ENCODE measurements at regions not wholly inside any gene's neighbourhood (a gene's known extent, or its start where the extent isn't known, plus 50 kb on each side); places are given as distances from the start of the nearest gene placed in this dataset.

GRCh38 chr10:78394047-78394446, 360.4 kb downstream of the RPS24 start:
- no peaks in the 10 kb centered on the region for H3K36me3 Mint-ChIP-seq (ENCODE audit: unreplicated experiment)
- no peaks in the 10 kb centered on the region for H3K4me1 Mint-ChIP-seq (ENCODE audit: unreplicated experiment)
- H3K27me3 Mint-ChIP-seq (ENCODE audit: unreplicated experiment) = peaks cover 48% of the 10 kb centered on the region
- DNase-seq (ENCODE audit: extremely low spot score, unreplicated experiment) = no peak
- no peak overlapping the region for H3K4me3 Mint-ChIP-seq (ENCODE audit: unreplicated experiment)
- TF ChIP-seq, protein P1, sequence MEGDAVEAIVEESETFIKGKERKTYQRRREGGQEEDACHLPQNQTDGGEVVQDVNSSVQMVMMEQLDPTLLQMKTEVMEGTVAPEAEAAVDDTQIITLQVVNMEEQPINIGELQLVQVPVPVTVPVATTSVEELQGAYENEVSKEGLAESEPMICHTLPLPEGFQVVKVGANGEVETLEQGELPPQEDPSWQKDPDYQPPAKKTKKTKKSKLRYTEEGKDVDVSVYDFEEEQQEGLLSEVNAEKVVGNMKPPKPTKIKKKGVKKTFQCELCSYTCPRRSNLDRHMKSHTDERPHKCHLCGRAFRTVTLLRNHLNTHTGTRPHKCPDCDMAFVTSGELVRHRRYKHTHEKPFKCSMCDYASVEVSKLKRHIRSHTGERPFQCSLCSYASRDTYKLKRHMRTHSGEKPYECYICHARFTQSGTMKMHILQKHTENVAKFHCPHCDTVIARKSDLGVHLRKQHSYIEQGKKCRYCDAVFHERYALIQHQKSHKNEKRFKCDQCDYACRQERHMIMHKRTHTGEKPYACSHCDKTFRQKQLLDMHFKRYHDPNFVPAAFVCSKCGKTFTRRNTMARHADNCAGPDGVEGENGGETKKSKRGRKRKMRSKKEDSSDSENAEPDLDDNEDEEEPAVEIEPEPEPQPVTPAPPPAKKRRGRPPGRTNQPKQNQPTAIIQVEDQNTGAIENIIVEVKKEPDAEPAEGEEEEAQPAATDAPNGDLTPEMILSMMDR (IDR thresholded peaks at IDR 0.05) = no peak
- no peak overlapping the region for H3K27ac Mint-ChIP-seq (ENCODE audit: unreplicated experiment)
- no peaks in the 10 kb centered on the region for H3K9me3 Mint-ChIP-seq (ENCODE audit: unreplicated experiment)

- Mint-ChIP-seq H3K9me3 (ENCODE audit: unreplicated experiment) (no peaks in the 10 kb centered on the region), H3K36me3 (ENCODE audit: unreplicated experiment) (no peaks in the 10 kb centered on the region), H3K27me3 (ENCODE audit: unreplicated experiment) (peaks cover 43% of the 10 kb centered on the region), H3K27ac (ENCODE audit: unreplicated experiment) (no peak overlapping the region), H3K4me3 (ENCODE audit: unreplicated experiment) (no peak overlapping the region), H3K4me1 (ENCODE audit: unreplicated experiment) (no peaks in the 10 kb centered on the region)
- TF ChIP-seq, protein P1 (IDR thresholded peaks at IDR 0.05) = no peak
- no peak for DNase-seq (ENCODE audit: extremely low spot score, unreplicated experiment)
These were observed 361.5 kb downstream of the RPS24 start for GRCh38 chr10:78395162-78395561.

DNA sequence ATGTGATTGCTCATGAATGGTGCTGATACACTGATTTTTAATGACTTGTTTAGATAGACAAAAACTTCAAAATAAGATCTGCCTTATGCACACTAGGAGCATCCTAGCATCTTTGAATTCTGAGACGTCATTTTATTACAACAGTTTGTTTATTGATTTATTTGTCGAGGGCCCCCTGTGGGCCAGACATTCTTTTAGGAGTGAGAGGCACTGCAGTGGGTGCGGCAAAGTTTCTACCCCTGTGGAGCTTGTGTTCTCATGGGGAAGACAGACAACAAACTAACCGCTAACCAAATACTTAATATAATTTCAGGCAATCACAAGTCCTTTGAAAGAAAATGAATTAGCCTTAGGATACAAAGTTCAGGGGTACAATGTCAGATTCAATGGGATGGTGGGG, 363.1 kb downstream of the RPS24 start:
- DNase-seq (ENCODE audit: extremely low spot score, unreplicated experiment) = no peak
- H3K4me3 Mint-ChIP-seq (ENCODE audit: unreplicated experiment) = no peak overlapping the region
- TF ChIP-seq, protein P1 (IDR thresholded peaks at IDR 0.05) = no peak
- H3K36me3 Mint-ChIP-seq (ENCODE audit: unreplicated experiment) = no peaks in the 10 kb centered on the region
- H3K9me3 Mint-ChIP-seq (ENCODE audit: unreplicated experiment) = no peaks in the 10 kb centered on the region
- H3K27ac Mint-ChIP-seq (ENCODE audit: unreplicated experiment) = no peak overlapping the region
- H3K27me3 Mint-ChIP-seq (ENCODE audit: unreplicated experiment) = peaks cover 36% of the 10 kb centered on the region
- peaks cover 1% of the 10 kb centered on the region for H3K4me1 Mint-ChIP-seq (ENCODE audit: unreplicated experiment)

GRCh38 chr10:78397786-78398185, 364.1 kb downstream of the RPS24 start:
- DNase-seq (ENCODE audit: extremely low spot score, unreplicated experiment) = no peak
- Mint-ChIP-seq H3K27ac (ENCODE audit: unreplicated experiment) (no peak overlapping the region), H3K4me1 (ENCODE audit: unreplicated experiment) (peaks cover 7% of the 10 kb centered on the region), H3K27me3 (ENCODE audit: unreplicated experiment) (peaks cover 36% of the 10 kb centered on the region), H3K36me3 (ENCODE audit: unreplicated experiment) (no peaks in the 10 kb centered on the region), H3K9me3 (ENCODE audit: unreplicated experiment) (no peaks in the 10 kb centered on the region), H3K4me3 (ENCODE audit: unreplicated experiment) (no peak overlapping the region)
- TF ChIP-seq, protein P1 (IDR thresholded peaks at IDR 0.05) = no peak

DNA sequence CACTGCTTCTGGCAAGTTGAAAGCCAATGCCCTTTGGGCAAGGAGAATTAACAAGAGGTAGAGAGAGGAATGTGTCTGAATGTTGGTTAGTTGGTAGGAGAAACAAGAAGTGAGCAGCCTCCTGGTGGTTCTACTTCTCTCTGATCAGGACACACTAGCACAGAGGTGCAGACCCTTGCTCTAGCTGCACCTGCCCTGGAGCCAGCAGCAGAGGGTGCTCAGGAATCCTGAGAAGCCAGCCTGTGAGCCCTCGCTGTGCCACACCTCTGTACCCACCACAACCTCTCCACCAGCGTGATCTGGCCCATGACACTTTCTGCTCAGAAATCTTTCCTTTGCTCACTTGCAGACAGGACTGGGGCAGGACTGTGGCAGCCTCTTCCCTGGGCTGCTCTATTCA, 364.7 kb downstream of the RPS24 start:
- peaks cover 7% of the 10 kb centered on the region for H3K4me1 Mint-ChIP-seq (ENCODE audit: unreplicated experiment)
- H3K36me3 Mint-ChIP-seq (ENCODE audit: unreplicated experiment) = no peaks in the 10 kb centered on the region
- no peak overlapping the region for H3K4me3 Mint-ChIP-seq (ENCODE audit: unreplicated experiment)
- TF ChIP-seq, protein P1 (IDR thresholded peaks at IDR 0.05) = no peak
- H3K27me3 Mint-ChIP-seq (ENCODE audit: unreplicated experiment) = peaks cover 36% of the 10 kb centered on the region
- no peak overlapping the region for H3K27ac Mint-ChIP-seq (ENCODE audit: unreplicated experiment)
- no peaks in the 10 kb centered on the region for H3K9me3 Mint-ChIP-seq (ENCODE audit: unreplicated experiment)
- DNase-seq (ENCODE audit: extremely low spot score, unreplicated experiment) = no peak
